GM21528 (cell line): ENCODE measurements at regions not wholly inside any gene's neighbourhood (a gene's known extent, or its start where the extent isn't known, plus 50 kb on each side); places are given as distances from the start of the nearest gene placed in this dataset.

Source experiments
- ATAC-seq: cut with Tn5 transposase; IDR thresholded peaks from one replicate; pipeline ENCODE4 v1.9.1; 2021; ENCODE audit warnings: mild to moderate bottlenecking, moderate library complexity; ENCODE audit not compliant: unreplicated experiment, low FRiP score

GRCh38 chr17:33403194-33403593, 110.1 kb upstream of the ASIC2 start:
- ATAC-seq = no peak

GRCh38 chr17:33404070-33404819, 111.2 kb upstream of the ASIC2 start:
- no peak for ATAC-seq

- no peak for ATAC-seq
These were observed 123.0 kb upstream of the ASIC2 start for GRCh38 chr17:33416131-33416530.

- no peak for ATAC-seq
These were observed 128.8 kb upstream of the ASIC2 start for GRCh38 chr17:33421933-33422332.

GRCh38 chr17:33433581-33433980, 140.5 kb upstream of the ASIC2 start:
- no peak for ATAC-seq

GRCh38 chr17:33434841-33435240, 141.7 kb upstream of the ASIC2 start:
- ATAC-seq = no peak

GRCh38 chr17:33435721-33436301, 142.7 kb upstream of the ASIC2 start:
- no peak for ATAC-seq

- ATAC-seq = no peak
These were observed 143.2 kb upstream of the ASIC2 start for GRCh38 chr17:33436321-33436720.

GRCh38 chr17:33438139-33438538, 145.0 kb upstream of the ASIC2 start:
- no peak for ATAC-seq

- no peak for ATAC-seq
These were observed 145.5 kb upstream of the ASIC2 start for GRCh38 chr17:33438578-33438977.

GRCh38 chr17:33442320-33442719, 149.2 kb upstream of the ASIC2 start:
- no peak for ATAC-seq

GRCh38 chr17:33444731-33445130, 151.6 kb upstream of the ASIC2 start:
- no peak for ATAC-seq

GRCh38 chr17:33447090-33447489, 154.0 kb upstream of the ASIC2 start:
- ATAC-seq = no peak

GRCh38 chr17:33451221-33451620, 158.1 kb upstream of the ASIC2 start:
- no peak for ATAC-seq

- ATAC-seq = no peak
These were observed 164.4 kb upstream of the ASIC2 start for GRCh38 chr17:33457477-33457876.

- no peak for ATAC-seq
These were observed 166.2 kb upstream of the ASIC2 start for GRCh38 chr17:33459078-33459940.

GRCh38 chr17:33460781-33461450, 167.8 kb upstream of the ASIC2 start:
- ATAC-seq = no peak

GRCh38 chr17:33463887-33464286, 170.8 kb upstream of the ASIC2 start:
- ATAC-seq = no peak

- ATAC-seq = no peak
These were observed 171.7 kb upstream of the ASIC2 start for GRCh38 chr17:33464669-33465280.

- ATAC-seq = no peak
These were observed 176.3 kb upstream of the ASIC2 start for GRCh38 chr17:33469421-33469820.
